ENCODE measurements at regions not wholly inside any gene's neighbourhood (a gene's known extent, or its start where the extent isn't known, plus 50 kb on each side); places are given as distances from the start of the nearest gene placed in this dataset.

DNA sequence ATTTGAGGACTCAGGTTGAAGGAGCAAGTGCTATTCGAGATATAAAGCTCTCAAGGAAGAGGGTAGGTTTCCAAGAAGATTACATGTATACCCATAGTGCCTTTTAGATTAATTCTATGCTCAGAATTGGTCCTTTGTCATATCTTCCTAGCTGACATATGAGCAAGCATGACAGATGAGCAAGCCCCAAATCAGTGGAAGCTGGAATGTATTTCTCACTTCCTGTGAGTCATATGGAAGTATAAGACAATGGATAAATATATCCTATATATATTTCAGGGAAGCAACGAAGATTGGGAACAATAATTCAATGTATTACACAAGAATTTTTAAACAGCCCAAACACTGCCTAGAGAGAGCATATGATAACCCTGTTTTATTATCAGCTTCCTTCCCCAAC lies 674.1 kb upstream of the ATXN7L3B start:
- TF ChIP-seq, protein P1, sequence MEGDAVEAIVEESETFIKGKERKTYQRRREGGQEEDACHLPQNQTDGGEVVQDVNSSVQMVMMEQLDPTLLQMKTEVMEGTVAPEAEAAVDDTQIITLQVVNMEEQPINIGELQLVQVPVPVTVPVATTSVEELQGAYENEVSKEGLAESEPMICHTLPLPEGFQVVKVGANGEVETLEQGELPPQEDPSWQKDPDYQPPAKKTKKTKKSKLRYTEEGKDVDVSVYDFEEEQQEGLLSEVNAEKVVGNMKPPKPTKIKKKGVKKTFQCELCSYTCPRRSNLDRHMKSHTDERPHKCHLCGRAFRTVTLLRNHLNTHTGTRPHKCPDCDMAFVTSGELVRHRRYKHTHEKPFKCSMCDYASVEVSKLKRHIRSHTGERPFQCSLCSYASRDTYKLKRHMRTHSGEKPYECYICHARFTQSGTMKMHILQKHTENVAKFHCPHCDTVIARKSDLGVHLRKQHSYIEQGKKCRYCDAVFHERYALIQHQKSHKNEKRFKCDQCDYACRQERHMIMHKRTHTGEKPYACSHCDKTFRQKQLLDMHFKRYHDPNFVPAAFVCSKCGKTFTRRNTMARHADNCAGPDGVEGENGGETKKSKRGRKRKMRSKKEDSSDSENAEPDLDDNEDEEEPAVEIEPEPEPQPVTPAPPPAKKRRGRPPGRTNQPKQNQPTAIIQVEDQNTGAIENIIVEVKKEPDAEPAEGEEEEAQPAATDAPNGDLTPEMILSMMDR (conservative IDR thresholded peaks at IDR 0.05; ENCODE audit: low read length) = no peak
- TF ChIP-seq EZH2phosphoT487 (IDR thresholded peaks at IDR 0.05; ENCODE audit: borderline replicate concordance) = no peak

All from Loucy (cell line).